NCI-H345 treated with DMSO at 0.1 percent for 48 hours (cell line): ENCODE measurements at regions not wholly inside any gene's neighbourhood (a gene's known extent, or its start where the extent isn't known, plus 50 kb on each side); places are given as distances from the start of the nearest gene placed in this dataset.

Experiments
- DNase-seq: peaks from one replicate; lab custom pipeline; 2025; ENCODE audit not compliant: unreplicated experiment; lab: John Stamatoyannopoulos, UW

DNA sequence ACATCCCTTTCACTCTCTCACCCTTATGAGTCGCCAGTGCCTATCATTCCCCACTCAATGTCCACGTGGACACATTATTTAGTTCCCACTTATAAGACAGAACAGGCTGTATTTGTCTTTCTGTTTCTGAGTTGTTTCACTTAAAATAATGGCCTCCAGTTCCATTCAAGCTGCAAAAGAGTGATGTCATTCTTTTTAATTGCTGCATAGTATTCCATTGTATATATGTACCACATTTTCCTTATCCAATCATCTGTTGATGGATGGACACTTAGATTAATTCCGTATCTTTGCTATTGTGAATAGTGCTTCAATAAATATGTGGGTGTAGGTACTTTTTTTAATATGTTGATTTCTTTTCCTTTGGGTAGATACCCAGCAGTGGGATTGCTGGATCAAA lies 79.1 kb downstream of the ZNF365 start:
- DNase-seq = no peak

DNA sequence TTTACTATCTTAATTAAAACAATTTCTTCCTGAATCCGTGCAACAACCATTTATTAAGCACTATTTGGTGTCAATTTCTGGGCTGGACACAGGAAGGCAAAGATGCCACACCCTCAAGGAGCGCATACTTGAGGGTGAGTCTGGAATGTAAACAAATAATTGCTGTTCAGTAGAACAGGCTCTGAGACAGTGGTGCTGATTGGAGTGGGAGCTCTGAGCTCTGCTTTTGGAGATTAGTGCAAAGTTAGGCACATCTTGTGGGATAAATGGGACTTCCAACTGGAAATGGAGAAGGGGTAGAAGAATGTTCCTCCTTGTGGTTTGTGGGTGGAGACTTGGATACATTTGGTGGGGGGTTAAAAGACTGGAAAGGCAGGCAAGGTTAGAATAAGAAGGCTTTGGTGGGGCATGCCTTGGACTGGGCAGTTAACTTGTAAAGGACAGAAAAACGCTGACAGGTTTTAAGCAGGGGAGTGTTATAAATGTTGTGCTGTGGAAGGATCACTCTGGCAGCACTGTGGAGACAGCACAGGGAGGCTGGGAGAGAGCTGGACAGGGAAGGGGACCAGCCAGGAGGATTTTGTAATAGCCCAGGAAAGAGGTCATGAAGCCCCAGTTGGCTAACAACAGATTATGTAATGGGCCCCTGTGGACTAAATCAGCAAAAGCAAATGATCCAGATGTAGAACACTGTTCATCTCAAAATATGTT lies 80.7 kb downstream of the ZNF365 start:
- DNase-seq = no peak

DNA sequence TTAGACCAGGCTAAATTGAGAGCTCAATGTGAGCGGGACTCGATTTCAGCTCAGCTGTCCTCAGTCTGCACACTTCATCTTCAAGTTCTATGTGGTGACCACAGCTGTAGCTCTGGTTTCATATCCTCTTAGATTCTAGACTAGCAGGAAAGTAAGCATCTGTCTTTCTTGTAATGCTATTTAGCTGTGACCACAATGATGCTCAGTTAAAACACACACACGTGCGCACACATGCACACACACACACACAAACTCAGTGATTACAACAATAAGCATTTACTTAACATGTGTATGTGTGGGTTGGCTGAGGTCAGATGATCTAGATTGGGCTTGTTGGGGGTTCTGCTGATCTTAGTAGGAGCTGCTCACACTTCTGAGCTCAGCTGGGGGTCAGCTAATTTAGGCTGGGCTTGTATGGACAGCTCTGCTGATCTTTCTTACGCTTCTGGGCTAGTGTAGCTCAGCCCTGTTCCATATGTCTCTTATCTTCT lies 82.5 kb downstream of the ZNF365 start:
- no peak for DNase-seq

DNA sequence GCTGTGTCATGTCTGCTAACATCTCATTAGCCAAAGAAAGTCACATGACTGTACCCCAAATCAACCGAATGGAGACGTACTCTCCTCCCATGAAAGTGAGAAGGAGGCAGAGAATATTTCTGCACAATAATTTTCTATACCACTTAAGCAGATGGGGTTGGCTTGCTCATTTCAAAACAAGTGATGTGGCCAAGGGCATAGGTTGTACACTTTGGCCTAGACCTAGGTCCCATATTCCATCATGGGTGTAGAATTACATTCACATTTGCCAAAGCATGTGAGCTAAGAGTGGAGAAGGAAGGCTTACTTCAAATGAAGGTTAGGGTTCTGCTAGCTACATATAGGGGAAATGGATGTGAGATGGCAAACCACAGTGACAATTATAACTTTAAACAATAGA lies 83.0 kb downstream of the ZNF365 start:
- DNase-seq = no peak

DNA sequence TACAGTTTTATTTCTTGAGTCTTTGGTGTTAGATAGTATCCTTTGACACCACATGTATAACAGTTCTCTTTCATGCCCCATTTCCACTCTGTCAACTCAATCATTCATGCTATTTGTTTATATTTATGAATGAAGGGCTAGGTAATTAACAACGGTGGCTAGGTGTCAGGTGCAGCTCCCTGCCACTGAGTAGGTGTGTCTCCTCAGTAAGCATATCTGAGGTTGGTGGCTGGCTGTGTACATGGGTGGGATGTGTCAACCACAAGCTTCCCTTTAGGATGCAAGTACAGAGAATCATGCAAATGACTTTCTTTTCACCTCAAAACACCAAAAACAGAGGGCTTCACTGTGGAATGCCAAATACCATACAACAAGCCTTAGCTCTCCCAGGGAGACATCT lies 83.4 kb downstream of the ZNF365 start:
- DNase-seq = no peak

DNA sequence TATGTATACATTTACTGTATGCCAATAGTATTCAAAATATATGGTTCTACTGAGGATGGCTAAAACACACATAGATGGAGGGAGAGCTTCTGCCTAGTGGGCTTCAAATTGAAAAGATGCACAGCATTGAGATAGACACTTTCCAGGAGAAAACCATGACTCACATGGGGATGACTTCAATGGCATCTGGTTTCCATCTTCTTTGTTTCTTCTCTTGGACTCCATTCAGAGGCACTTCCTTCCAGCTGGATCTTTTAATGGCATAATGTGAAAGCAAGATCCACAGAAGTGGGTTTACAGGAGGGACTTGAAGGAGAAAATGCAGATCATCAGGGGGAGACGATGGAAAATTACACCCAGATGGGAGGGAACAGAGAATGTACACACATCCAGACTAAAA lies 84.9 kb downstream of the ZNF365 start:
- DNase-seq = no peak

DNA sequence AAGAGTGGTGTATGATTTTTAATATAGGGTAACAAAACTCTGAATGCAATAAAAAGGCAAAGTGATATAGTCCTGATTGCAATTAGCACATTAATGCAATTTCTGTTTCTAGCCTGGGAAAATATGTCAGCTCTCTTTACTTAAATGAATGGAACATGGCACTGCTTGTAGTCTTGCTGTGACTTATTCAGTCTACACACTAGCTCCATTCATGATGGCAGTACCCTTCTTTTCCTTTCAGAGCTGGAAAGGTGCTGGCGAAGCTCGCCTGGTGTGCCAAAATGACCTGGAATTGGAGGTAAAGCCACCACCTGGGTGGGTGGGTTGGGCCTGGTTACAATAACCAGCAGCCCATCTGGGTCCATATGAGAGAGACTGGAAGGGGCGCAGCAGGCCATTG lies 85.3 kb downstream of the ZNF365 start:
- DNase-seq = no peak

DNA sequence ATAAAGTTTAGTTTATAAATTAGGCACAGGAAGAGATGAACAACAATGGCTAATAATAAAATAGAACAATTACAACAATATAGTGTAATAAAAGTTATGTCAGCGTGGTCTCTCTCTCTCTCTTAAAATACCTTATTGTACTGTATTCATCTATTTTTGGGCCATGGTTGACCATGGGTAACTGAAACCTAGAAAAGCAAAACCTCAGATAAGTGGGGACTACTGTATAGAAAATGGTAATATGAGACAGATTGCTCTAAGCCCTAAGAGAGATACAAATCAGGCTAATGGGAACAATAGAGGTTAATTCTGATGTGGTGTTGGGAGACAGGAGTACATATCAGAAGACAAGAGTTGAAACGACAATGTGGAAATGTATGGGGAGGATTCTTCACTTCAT lies 86.2 kb downstream of the ZNF365 start:
- DNase-seq = no peak

DNA sequence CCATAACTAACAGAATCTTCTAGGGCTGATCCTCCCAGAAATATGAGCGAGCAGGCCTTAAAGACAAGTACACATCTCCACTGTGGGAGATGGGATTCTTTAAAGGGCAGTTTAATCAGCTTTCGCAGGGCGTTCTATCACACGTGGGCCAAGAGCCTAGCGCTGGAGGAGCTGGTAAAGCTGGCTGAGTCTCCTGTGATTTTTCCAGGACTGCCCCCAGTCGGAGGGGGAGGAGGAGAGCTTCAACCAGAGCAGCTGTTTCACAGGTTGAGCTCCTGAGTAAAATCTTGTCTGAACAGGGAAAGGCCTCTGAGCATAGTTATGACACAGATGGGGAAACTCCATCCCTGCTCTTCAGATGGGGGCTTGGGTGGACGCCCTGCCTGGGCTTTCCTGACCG lies 87.0 kb downstream of the ZNF365 start:
- no peak for DNase-seq

DNA sequence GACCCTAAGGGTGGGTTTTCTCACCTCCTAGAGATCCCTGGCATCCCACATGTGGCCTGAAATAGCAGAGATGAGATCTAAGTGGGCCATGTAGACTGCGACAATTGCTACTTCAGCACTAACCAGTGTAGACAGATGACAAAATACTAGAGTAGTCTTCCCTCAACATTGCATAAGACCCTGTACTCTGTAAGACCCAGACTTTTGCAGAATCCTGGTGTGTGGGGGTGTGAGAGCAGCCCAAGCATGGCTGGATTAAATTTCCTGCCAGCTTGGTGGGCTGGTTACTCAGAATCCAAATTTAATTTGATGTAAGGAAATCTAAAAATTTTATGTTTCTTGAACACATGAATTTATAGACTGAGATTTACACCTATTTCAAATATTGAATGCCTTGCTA lies 88.3 kb downstream of the ZNF365 start:
- no peak for DNase-seq

DNA sequence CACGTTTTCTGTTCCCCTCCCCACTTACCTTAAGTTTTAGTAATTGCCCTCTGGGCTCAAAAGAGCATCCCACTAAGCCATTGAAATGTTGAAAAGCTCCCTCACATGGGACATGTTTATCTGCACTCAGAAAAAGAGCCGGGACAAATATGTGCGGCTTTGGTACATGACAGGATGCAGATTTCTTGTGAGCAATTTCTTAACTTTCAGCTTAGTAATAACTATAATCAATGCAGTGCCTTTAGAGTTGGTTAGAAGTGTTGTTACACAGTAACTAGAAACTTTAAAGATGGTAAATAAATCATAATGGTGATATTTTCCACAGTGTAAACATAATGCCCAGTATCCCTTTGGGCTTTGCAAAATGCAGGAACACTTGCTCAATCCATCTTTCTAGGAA lies 89.2 kb downstream of the ZNF365 start:
- DNase-seq = no peak

DNA sequence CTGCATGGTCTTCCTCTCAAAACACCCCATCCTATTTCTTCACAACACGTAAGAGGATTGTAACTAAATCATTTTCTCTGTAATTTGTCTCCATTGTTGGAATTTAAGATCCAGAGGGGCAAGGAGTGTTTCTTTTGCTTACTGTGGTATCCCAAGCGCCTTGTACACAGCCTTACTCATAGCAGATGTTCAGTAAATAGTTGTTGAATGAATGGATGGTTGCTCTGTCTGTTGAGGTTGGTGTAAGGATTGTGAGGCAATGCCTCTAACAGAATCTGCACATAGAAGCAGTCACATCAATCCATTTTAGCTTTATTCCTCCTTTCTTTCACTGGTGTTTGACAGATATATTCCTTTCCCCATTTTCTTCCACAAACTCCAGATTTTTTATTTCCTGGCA lies 90.1 kb downstream of the ZNF365 start:
- no peak for DNase-seq

DNA sequence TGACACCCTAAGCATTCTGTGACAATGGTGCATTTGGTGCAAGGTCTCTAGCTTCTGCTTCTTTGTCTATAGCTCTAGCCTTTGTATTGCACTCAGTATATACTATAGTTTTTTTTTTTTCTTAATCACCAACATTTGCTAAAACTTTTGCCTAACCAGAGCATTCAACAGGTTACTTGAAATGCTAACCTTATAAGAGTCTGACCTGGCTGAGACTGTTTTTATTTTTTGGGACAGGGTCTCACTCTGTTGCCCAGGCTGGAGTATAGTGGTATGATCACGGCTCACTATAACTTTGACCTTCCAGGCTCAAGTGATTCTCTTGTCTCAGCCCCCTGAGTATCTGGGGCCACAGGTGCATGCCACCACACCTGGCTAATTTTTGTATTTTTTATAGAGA lies 92.4 kb downstream of the ZNF365 start:
- no peak for DNase-seq

DNA sequence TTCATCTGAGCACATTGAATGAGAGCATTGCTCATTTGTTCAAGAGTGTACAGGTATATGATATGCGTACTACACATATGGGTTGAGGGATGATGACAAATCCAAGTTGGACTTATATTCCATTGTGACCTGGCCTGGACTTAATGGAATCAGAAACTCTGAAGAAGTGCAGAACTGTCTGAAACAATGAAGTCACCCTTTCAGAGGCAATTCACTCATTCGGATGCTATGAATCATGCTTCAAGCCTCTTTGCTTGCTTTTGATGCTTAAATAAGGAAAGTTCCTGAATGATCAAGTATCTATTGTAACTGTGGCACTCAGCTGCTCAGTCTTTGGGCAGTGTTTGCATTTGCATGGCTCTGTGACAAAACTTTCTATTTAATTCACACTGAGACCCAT lies 93.4 kb downstream of the ZNF365 start:
- DNase-seq = no peak

DNA sequence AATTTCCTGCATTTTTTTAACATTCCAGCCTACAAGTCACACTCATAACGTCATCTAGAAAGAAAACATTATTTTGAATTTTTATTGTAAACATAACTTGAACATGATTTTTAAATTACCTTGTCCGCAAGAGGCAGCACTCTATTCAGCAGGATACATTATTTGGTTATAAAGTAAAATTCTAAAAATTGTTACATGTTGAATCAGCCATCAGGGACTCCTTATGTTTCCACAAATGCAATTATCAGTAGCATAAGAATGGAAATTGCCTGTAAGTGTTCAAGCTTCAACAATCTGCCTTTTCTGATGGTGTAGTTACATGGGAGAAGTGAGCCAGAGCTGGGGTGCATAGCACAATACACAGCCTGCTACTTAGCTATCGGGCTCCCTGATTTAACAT lies 97.5 kb downstream of the ZNF365 start:
- no peak for DNase-seq

DNA sequence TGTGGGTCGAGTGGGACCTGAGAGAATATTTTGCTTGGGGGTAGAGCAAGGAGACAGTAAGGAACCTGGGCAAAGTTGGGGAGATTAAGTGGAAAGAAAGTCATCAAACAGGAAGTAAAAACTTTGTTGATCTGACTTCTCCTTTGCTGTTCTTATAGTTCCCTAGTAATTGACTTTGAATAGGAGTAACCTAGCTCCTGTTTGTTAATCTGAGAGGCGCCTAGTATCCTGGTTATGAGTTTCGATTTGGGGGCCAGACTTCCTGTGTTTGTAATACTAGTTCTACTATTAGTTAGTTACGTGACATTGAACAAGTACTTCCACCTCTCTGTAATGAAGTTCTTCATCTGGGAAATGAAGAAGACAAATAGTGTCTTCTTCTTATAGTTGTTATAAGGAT lies 99.1 kb downstream of the ZNF365 start:
- DNase-seq = no peak

DNA sequence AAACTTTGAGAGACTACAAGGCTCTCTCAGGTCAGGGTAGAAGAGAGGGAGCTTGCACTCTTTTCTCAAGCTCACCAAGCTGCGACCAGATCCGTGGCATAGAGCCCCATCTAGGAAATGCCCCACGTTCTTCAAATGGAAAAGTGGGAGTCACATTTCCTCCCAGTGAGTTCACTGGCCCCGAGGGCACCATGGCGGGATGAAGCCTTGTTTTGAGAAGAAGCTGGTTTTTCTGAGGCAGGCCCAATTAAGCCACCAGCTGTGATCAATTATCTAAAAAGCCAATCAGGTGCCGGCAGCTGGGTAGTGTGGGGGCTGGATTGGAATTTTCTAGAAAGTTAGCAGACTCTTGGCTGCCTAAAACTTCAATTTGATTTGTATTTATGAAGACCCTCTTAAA lies 101.4 kb downstream of the ZNF365 start:
- DNase-seq = no peak

DNA sequence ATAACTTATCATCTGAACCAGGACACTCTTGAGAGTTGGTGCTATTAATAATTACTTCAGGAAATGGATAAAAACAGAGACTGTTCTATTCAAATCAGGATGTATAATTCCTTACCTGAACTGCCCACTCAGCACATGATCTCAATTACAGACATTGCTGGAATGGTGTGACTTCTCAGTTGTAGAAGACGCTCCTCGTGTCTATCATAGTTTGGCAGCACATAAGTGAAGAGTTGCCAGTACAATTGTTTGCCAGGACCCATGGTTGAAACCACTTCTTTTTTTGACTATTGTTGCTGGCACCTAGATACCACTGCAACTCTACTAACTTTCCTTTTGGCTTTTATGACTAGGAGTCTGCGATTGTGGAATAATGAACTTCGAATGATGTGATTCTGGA lies 105.4 kb downstream of the ZNF365 start:
- no peak for DNase-seq

DNA sequence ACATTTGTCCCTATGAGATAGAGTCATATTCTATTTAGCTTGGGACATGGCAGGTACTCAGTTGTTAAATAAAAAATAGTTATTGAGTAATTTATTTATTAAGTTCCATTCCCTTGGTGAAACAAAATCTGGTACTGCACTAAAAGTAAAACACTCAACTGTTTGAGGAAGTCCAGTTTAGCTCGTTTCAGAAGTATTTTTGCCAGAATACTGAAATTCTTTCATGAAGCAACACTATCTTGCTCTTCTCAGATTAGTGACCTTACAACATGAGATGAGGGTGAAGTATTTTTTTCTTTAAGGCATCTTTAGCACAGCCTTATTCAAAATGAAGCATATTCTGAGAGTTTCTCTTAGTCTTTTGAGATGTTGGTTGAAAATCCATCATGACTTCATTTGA lies 106.0 kb downstream of the ZNF365 start:
- no peak for DNase-seq

DNA sequence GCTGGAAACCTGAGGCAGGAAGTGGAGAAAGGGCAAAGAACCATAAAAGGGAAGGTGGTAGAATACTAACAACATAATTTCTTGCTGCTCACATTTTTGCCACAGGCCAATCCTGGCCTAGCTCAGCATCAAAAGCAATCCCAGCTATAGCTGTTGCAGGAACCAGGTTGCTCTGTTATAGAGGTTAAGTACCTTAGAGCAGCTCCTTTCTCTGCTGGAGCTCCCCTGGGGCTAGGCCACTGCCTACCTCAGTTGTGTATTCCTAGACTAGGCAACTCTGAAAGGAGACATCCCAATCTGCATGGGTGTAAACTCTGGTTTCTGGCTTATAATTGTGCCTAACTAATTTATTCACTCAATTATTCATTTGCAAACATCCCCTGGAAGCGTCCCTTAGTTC lies 108.4 kb downstream of the ZNF365 start:
- DNase-seq = no peak

DNA sequence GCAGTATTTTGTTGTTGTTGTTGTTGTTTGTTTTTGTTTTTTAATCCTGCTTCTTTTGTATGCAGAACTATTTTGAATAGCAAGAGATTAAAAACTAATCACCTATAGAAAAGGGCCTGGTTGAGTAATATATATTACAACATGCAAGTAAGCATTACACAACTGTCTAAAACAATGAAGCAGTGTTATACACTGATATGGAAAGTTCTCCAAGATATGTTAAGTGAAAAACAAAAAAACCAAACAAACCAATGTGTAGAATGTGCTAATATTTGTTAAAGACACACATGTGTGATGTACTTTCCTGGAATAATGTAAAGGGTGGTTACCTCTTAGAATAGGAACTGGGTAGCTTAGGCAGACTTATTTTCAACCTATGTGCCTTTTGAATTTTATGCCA lies 117.4 kb downstream of the ZNF365 start:
- no peak for DNase-seq

DNA sequence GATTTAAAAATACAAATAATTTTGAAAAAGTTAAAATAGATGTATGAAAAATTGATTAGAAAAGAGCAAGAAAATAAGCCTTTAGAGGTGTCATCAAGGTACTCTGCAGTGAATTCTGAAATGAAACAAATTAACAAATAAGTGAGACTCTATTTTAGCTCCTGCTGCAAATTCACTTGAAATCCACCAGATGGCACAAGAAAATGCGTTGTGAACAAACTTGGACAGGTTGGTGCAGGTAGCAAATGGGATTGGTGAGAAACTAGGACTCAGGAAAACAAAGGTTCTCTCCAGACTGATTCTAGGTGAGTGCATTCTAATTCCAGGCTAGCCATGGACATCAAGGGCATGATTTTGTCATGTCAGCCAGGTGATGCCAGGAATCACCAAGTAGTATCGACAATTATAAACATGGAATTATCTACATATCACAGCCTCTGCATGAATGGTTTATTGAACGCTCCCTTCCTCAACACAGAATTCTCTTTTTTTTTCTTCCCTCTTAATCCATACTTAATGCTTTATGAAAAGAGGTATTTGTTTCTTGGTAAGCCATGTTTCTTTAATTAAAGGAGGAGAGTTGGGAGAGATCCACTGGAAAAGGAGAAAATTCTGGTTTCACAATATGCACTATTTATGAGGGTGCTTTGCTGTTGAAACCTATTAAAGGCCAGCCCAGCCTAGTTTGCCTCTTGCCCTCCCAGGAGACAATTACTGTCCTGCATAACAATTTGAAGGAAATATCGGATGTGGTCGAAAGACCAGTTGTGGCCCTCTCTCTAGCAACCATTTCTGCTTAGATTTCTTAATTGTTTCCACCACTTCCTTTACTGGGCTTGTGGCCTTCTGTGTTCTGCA lies 118.1 kb downstream of the ZNF365 start:
- DNase-seq = peak; percentile 1

DNA sequence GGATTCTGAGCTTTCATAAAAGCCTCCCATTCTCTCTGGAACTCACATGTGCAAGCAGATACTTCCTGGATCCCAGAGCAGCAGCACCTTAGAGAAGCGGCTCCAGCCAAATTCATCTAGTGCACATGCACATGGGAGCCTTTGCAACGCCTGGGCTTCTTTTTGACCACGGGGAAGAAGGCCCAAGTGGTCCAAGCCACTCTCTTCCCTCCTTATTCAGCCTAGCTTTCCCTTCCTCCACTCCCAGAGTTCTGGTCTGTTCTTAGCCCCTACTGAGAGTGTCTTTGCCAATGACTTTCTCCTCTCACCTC lies 118.7 kb downstream of the ZNF365 start:
- DNase-seq = no peak
